ENCODE measurements at regions not wholly inside any gene's neighbourhood (a gene's known extent, or its start where the extent isn't known, plus 50 kb on each side); places are given as distances from the start of the nearest gene placed in this dataset.

GRCh38 chr5:66423484-66423883 is 172.7 kb upstream of the MAST4 start:
- no peak for TF ChIP-seq POLR2A (IDR thresholded peaks at IDR 0.05; ENCODE audit: low read depth)
- TF ChIP-seq, protein P1, sequence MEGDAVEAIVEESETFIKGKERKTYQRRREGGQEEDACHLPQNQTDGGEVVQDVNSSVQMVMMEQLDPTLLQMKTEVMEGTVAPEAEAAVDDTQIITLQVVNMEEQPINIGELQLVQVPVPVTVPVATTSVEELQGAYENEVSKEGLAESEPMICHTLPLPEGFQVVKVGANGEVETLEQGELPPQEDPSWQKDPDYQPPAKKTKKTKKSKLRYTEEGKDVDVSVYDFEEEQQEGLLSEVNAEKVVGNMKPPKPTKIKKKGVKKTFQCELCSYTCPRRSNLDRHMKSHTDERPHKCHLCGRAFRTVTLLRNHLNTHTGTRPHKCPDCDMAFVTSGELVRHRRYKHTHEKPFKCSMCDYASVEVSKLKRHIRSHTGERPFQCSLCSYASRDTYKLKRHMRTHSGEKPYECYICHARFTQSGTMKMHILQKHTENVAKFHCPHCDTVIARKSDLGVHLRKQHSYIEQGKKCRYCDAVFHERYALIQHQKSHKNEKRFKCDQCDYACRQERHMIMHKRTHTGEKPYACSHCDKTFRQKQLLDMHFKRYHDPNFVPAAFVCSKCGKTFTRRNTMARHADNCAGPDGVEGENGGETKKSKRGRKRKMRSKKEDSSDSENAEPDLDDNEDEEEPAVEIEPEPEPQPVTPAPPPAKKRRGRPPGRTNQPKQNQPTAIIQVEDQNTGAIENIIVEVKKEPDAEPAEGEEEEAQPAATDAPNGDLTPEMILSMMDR (IDR thresholded peaks at IDR 0.05), result no peak
